ENCODE measurements at regions not wholly inside any gene's neighbourhood (a gene's known extent, or its start where the extent isn't known, plus 50 kb on each side); places are given as distances from the start of the nearest gene placed in this dataset.

DNA sequence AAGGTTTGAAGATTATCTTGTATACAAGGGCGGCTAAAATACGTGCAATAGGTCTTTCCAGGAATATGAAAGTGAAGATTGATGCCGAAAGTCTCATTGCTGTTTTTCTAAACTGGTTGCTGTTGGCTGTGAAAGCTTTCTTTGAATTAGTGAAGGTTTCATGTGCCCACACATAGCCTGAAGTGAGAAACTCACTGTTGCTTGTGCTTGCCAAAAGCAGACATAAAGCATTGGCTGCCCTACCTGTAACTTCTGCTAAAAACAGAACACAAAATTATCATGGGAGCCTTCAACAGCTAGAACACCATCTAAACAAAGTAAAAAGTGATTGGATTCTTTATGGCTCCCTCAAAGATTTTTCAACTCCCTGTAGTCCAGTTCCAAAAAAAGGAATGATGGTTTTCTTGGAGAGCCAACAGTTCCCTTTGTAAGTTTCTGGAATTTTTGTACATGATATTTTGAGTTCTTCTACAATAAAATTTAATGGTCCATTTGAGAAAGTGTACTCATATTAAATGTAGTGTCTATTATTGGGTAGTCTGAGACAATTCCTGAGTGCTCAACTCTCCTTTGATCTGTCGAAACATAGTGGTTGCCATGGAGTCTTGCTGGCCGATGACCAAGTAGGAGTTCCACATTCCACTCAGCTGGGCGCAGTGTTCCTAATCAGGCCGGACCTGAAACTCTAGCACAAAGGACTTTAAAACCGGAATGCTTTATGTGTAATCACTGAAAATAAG, 68.5 kb downstream of the PLEKHG1 start:
- no peak for TF ChIP-seq POLR2A (IDR thresholded peaks at IDR 0.05)
- TF ChIP-seq, protein P1, sequence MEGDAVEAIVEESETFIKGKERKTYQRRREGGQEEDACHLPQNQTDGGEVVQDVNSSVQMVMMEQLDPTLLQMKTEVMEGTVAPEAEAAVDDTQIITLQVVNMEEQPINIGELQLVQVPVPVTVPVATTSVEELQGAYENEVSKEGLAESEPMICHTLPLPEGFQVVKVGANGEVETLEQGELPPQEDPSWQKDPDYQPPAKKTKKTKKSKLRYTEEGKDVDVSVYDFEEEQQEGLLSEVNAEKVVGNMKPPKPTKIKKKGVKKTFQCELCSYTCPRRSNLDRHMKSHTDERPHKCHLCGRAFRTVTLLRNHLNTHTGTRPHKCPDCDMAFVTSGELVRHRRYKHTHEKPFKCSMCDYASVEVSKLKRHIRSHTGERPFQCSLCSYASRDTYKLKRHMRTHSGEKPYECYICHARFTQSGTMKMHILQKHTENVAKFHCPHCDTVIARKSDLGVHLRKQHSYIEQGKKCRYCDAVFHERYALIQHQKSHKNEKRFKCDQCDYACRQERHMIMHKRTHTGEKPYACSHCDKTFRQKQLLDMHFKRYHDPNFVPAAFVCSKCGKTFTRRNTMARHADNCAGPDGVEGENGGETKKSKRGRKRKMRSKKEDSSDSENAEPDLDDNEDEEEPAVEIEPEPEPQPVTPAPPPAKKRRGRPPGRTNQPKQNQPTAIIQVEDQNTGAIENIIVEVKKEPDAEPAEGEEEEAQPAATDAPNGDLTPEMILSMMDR (IDR thresholded peaks at IDR 0.05), result no peak

All from testis (tissue), 2 donors.